GM12878 (cell line): ENCODE measurements at regions not wholly inside any gene's neighbourhood (a gene's known extent, or its start where the extent isn't known, plus 50 kb on each side); places are given as distances from the start of the nearest gene placed in this dataset.

Experiments used
- CTCF ChIP-seq, 3 experiments: IDR thresholded peaks in 2 of 3; conservative IDR thresholded peaks in 1 of 3; 2 replicates each; pipeline ENCODE4 v1.5.1; 2011; ENCODE audit warnings: low read depth in 3 of 3, low read length in 3 of 3, mild to moderate bottlenecking in 3 of 3, control low read depth in 2 of 3, moderate library complexity in 2 of 3, inconsistent platforms in 1 of 3, mixed read lengths in 1 of 3; ENCODE audit not compliant: control insufficient read depth in 2 of 3, insufficient read depth in 1 of 3; ENCODE audit errors: extremely low read depth in 1 of 3
- EED ChIP-seq: sonication (generic); IDR thresholded peaks from 2 replicates; pipeline ENCODE4 v1.6.1; 2016; ENCODE audit warnings: antibody characterized with exemption, low read depth
- EZH2 ChIP-seq: IDR thresholded peaks from 2 replicates; pipeline ENCODE4 v1.6.1; 2012; ENCODE audit warnings: low read depth, mild to moderate bottlenecking, control low read depth, inconsistent platforms, low read length, borderline replicate concordance; ENCODE audit not compliant: control insufficient read depth
- GABPA ChIP-seq: IDR thresholded peaks from 2 replicates; pipeline ENCODE4 v1.6.1; 2014; ENCODE audit warnings: antibody characterized with exemption, low read depth, mild to moderate bottlenecking, inconsistent platforms
- MEF2A ChIP-seq: IDR thresholded peaks from 2 replicates; pipeline ENCODE4 v1.6.1; 2011; ENCODE audit warnings: low read depth, mild to moderate bottlenecking, low read length, moderate library complexity; ENCODE audit not compliant: insufficient read depth
- RFX5 ChIP-seq: IDR thresholded peaks from 2 replicates; pipeline ENCODE4 v1.6.1; 2011; ENCODE audit warnings: low read depth, low read length, improper control_type of control experiment
- TF ChIP-seq, protein P1 (sequence below): fragments of 450-650 bp; IDR thresholded peaks from 2 replicates; pipeline ENCODE4 v1.6.1; 2014; ENCODE audit warnings: mild to moderate bottlenecking
- TF ChIP-seq, protein P2 (sequence below): fragments of 450-650 bp; IDR thresholded peaks from 2 replicates; pipeline ENCODE4 v1.6.1; 2017; ENCODE audit warnings: mild to moderate bottlenecking
- TF ChIP-seq, protein P3 (sequence below): IDR thresholded peaks from 2 replicates; pipeline ENCODE4 v1.6.1; 2011; ENCODE audit warnings: mild to moderate bottlenecking, low read depth, low read length, moderate library complexity; ENCODE audit not compliant: insufficient replicate concordance
- TF ChIP-seq, protein P4 (sequence below): IDR thresholded peaks from 2 replicates; pipeline ENCODE4 v1.6.1; 2011; ENCODE audit warnings: low read depth, low read length, improper control_type of control experiment, borderline replicate concordance

DNA sequence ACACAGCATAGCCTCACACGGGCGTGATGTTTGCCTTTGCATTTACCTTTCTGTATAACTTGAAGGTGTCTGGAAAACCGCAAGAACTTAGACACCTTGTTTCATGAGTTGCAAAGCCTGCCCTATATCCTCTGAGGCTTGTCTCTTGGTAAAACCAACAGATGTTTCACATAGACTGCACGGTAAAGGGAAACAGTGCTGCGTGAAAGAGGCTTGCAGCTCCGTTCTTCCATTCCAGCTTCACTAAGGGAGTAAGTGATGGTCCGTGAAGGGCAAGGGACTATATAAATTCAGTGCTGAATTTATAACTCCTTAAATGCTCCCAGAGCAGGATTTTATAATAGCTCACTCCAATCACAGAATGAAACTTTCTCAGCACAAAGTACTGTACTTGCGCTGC is 360.5 kb downstream of the SOX11 start:
- TF ChIP-seq EZH2 (no peak), GABPA (no peak), EED (no peak), CTCF (IDR thresholded peaks at IDR 0.05 in 2 of 3, conservative IDR thresholded peaks at IDR 0.05 in 1 of 3; ENCODE audit: control insufficient read depth in 2 of 3, extremely low read depth in 1 of 3, insufficient read depth in 1 of 3, low read depth in 3 of 3, low read length in 3 of 3) (no peak), RFX5 (no peak), MEF2A (no peak)
- TF ChIP-seq, protein P1, sequence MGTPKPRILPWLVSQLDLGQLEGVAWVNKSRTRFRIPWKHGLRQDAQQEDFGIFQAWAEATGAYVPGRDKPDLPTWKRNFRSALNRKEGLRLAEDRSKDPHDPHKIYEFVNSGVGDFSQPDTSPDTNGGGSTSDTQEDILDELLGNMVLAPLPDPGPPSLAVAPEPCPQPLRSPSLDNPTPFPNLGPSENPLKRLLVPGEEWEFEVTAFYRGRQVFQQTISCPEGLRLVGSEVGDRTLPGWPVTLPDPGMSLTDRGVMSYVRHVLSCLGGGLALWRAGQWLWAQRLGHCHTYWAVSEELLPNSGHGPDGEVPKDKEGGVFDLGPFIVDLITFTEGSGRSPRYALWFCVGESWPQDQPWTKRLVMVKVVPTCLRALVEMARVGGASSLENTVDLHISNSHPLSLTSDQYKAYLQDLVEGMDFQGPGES: no peak
- TF ChIP-seq, protein P2, sequence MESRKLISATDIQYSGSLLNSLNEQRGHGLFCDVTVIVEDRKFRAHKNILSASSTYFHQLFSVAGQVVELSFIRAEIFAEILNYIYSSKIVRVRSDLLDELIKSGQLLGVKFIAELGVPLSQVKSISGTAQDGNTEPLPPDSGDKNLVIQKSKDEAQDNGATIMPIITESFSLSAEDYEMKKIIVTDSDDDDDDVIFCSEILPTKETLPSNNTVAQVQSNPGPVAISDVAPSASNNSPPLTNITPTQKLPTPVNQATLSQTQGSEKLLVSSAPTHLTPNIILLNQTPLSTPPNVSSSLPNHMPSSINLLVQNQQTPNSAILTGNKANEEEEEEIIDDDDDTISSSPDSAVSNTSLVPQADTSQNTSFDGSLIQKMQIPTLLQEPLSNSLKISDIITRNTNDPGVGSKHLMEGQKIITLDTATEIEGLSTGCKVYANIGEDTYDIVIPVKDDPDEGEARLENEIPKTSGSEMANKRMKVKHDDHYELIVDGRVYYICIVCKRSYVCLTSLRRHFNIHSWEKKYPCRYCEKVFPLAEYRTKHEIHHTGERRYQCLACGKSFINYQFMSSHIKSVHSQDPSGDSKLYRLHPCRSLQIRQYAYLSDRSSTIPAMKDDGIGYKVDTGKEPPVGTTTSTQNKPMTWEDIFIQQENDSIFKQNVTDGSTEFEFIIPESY: no peak
- TF ChIP-seq, protein P3, sequence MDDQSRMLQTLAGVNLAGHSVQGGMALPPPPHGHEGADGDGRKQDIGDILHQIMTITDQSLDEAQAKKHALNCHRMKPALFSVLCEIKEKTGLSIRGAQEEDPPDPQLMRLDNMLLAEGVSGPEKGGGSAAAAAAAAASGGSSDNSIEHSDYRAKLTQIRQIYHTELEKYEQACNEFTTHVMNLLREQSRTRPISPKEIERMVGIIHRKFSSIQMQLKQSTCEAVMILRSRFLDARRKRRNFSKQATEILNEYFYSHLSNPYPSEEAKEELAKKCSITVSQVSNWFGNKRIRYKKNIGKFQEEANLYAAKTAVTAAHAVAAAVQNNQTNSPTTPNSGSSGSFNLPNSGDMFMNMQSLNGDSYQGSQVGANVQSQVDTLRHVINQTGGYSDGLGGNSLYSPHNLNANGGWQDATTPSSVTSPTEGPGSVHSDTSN: no peak
- TF ChIP-seq, protein P4, sequence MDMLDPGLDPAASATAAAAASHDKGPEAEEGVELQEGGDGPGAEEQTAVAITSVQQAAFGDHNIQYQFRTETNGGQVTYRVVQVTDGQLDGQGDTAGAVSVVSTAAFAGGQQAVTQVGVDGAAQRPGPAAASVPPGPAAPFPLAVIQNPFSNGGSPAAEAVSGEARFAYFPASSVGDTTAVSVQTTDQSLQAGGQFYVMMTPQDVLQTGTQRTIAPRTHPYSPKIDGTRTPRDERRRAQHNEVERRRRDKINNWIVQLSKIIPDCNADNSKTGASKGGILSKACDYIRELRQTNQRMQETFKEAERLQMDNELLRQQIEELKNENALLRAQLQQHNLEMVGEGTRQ: no peak
